Rectal smooth muscle tissue (tissue), 1 donor: ENCODE measurements at regions not wholly inside any gene's neighbourhood (a gene's known extent, or its start where the extent isn't known, plus 50 kb on each side); places are given as distances from the start of the nearest gene placed in this dataset.

Experiments
- H3K27ac ChIP-seq: one replicate; pipeline ENCODE4 v1.7.0; 2013; ENCODE audit warnings: low read depth, low read length, inconsistent platforms
- H3K27me3 ChIP-seq: one replicate; pipeline ENCODE4 v1.7.0; 2013; ENCODE audit warnings: low read length; ENCODE audit not compliant: control insufficient read depth, insufficient read depth
- H3K36me3 ChIP-seq: one replicate; pipeline ENCODE4 v1.7.0; 2013; ENCODE audit warnings: low read length; ENCODE audit not compliant: control insufficient read depth, insufficient read depth
- H3K4me1 ChIP-seq: one replicate; pipeline ENCODE4 v1.7.0; 2013; ENCODE audit warnings: low read length; ENCODE audit not compliant: control insufficient read depth, insufficient read depth
- H3K4me3 ChIP-seq: one replicate; pipeline ENCODE4 v1.7.0; 2013; ENCODE audit warnings: low read length
- H3K9ac ChIP-seq: one replicate; pipeline ENCODE4 v1.7.0; 2013; ENCODE audit warnings: low read length

DNA sequence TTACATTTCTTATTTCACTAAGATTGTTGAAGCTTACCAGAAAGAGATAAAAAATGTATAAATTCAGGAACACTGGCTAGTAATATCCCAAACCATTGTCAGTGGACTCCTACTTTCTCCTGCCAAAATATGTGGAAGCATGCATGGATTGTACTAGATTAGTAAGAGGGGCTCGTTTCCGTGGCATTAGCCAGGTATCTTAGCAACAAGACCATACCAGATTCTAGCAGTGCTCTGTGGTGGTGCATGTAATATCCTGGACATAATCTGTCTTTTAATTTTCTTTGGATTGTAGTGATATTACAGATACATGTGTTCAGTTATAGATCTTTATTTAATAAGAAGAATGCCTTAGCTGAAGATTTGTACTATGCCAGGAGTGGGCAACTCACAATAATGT lies 371.9 kb upstream of the PITX2 start:
- no peaks in the 10 kb centered on the region for H3K4me1 ChIP-seq
- no peaks in the 10 kb centered on the region for H3K27me3 ChIP-seq

DNA sequence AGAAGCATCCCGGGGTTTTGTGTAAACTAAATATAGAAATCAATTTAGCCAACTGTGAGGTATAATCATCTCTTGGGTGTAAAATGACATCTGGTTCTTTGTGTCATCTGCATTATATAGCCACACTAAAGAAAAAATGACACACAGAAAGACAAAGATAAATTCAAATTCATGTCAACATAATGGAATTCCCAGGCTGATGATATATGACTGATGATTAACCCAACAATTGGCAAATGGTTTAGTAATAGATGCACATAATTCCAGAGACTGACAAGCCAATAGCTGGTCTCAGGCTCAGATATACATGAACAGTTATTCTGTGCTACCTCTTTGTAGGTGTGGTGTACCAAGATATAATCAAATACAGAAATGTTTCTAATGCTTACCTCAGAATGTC lies 375.4 kb upstream of the PITX2 start:
- Histone ChIP-seq H3K4me1 (no peaks in the 10 kb centered on the region), H3K27ac (no peak overlapping the region), H3K4me3 (no peak overlapping the region), H3K36me3 (no peaks in the 10 kb centered on the region), H3K9ac (no peak overlapping the region), H3K27me3 (no peaks in the 10 kb centered on the region)

More for the DNA sequence above, 371.9 kb upstream of the PITX2 start:
- no peaks in the 10 kb centered on the region for H3K36me3 ChIP-seq
- H3K4me3 ChIP-seq: no peak overlapping the region
- H3K27ac ChIP-seq: no peak overlapping the region
- H3K9ac ChIP-seq: no peak overlapping the region

DNA sequence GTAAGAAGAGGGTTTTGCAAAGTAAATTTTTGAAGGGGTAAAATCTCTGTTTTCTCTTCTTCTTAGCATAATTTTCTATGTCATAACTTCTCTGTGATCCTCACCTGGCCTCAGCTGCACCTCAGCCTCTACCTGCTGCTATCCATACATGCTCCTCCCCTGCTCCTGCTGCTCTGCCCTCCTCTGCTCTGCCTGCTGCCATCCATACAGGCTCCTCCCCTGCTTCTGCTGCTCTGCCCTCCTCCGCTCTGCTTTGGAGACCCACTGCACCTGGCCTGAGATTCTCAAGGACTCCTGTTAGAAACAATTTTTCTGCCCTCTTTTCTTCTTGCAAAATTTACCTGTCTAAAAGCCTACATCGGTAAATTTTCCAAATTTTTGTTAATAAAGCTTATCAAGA lies 388.6 kb upstream of the PITX2 start:
- no peak overlapping the region for H3K9ac ChIP-seq
- no peaks in the 10 kb centered on the region for H3K36me3 ChIP-seq
- no peak overlapping the region for H3K27ac ChIP-seq
- no peaks in the 10 kb centered on the region for H3K27me3 ChIP-seq
- H3K4me3 ChIP-seq: no peak overlapping the region
- H3K4me1 ChIP-seq: no peaks in the 10 kb centered on the region

DNA sequence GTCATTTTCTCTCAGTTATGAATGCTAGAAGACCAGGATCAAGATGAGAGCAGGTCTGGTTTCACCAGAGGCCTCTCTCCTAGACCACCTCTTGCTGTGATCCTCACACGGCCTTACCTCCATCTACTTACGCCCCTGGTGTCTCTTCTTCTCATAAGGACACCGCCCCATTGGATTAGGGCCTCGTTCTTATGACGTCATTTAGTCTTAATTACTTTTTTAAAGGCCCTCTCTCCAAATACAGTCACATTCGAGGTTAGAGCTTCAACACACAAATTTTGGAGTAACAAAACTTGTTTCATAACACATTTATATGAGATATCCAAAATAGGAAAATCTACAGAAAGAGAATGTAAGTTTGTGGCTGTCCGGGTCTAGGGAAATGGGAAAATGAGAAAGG lies 391.0 kb upstream of the PITX2 start:
- no peak overlapping the region for H3K9ac ChIP-seq
- no peak overlapping the region for H3K27ac ChIP-seq
- no peaks in the 10 kb centered on the region for H3K27me3 ChIP-seq
- H3K4me3 ChIP-seq: no peak overlapping the region
- H3K36me3 ChIP-seq: no peaks in the 10 kb centered on the region
- H3K4me1 ChIP-seq: no peaks in the 10 kb centered on the region

DNA sequence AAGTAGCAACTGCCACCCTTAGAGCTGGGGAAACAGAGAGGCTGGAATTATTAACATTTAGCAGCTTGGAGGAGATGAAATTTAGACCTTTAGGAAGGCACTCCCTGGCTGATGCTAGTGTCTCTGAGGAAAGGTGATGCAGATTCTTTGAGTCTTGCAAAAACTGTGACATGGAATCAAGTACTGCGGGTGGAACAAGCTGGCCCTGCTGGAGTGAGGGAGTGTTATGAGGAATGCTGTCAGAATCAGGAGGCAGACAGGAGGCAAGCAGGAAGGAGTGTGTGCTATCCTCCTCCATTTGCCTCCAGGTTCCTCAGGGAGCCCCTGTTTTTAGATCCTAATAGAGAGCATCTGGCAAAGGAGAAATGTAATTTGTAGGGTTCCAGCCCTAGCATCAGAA lies 391.7 kb upstream of the PITX2 start:
- no peaks in the 10 kb centered on the region for H3K27me3 ChIP-seq
- H3K27ac ChIP-seq: no peak overlapping the region
- H3K4me1 ChIP-seq: no peaks in the 10 kb centered on the region
- H3K9ac ChIP-seq: no peak overlapping the region
- H3K4me3 ChIP-seq: no peak overlapping the region
- H3K36me3 ChIP-seq: no peaks in the 10 kb centered on the region

DNA sequence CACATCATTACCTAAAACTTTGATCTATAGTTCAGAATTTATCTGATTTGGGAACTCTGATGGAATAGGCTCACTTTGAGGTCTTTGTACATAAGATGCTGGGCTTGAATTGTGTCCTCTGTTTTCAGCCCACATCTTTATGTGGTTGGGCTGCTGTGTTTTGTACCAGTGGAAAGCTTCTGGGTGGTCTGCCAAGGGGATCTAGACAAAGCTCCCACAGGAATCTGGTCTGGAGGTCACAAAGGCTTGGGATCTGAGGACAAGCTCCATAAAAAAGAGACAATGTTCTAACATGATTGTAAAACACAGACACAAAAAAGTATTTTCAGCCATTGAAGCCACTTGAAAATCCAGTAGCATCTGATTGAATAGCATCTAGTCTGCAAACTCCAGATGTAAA lies 393.5 kb upstream of the PITX2 start:
- Histone ChIP-seq H3K4me1 (no peaks in the 10 kb centered on the region), H3K4me3 (no peak overlapping the region), H3K36me3 (no peaks in the 10 kb centered on the region), H3K9ac (no peak overlapping the region), H3K27ac (no peak overlapping the region), H3K27me3 (no peaks in the 10 kb centered on the region)

DNA sequence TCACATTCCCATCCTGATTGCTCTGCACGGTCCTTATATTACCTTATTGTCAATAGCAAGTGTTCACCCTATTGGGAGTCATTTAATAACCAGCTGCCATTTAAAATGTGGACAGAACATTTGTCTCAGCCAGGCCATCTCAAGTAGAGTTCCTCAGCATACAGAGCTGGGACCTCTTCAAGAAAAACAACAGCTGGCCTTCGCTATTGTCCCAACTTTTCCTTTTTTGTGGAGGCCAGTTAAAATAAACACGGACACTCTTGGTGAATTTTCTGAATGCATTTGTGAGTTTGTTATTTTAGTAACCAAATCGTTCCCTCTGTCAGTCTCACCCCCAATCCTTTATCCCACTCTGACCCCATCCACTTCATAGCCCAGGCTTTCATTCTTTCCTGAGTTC lies 395.3 kb upstream of the PITX2 start:
- Histone ChIP-seq H3K36me3 (no peaks in the 10 kb centered on the region), H3K4me3 (no peak overlapping the region), H3K27me3 (no peaks in the 10 kb centered on the region), H3K9ac (no peak overlapping the region), H3K4me1 (no peaks in the 10 kb centered on the region), H3K27ac (no peak overlapping the region)

DNA sequence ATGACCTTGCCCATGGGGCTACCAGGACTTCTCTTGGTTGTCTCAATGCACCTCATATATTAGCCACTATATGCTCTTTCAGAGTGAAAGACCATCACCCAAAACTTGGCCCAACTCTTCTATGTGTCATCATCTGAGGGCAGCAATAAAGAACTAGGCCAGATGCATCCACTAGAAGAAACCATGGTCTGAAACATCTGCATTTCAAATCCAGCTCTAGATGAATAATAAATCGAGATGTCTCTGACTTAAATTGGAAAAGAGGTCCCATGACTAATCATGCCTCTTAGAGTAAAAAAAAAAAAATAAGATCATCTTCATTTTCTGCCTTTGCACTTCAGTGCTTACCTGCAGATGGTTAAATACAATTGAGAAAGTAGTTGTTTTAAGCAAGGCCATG lies 397.6 kb upstream of the PITX2 start:
- no peaks in the 10 kb centered on the region for H3K36me3 ChIP-seq
- H3K9ac ChIP-seq: no peak overlapping the region
- H3K27ac ChIP-seq: no peak overlapping the region
- no peaks in the 10 kb centered on the region for H3K4me1 ChIP-seq
- H3K27me3 ChIP-seq: no peaks in the 10 kb centered on the region
- H3K4me3 ChIP-seq: no peak overlapping the region

DNA sequence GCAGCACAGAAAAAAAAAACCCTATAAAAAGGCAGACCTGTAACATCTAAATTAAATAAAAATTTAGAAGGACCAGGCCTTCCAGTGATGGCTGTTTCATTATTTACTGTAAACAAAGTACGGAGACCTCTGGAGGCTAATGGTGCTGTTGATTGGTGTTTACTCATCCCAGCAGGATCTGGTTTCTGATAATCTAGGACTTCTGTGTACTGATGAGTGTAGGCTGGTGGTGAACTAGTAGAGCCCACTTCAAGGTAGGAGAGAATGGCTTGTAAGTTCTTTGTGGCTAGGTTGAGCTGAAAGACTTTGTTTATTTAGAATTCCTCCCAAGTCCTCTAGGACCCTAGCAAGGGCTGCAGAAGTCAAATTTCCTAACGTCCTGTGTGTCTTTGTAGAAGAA lies 398.1 kb upstream of the PITX2 start:
- Histone ChIP-seq H3K4me1 (no peaks in the 10 kb centered on the region), H3K4me3 (no peak overlapping the region), H3K27ac (no peak overlapping the region), H3K27me3 (no peaks in the 10 kb centered on the region), H3K36me3 (no peaks in the 10 kb centered on the region), H3K9ac (no peak overlapping the region)

DNA sequence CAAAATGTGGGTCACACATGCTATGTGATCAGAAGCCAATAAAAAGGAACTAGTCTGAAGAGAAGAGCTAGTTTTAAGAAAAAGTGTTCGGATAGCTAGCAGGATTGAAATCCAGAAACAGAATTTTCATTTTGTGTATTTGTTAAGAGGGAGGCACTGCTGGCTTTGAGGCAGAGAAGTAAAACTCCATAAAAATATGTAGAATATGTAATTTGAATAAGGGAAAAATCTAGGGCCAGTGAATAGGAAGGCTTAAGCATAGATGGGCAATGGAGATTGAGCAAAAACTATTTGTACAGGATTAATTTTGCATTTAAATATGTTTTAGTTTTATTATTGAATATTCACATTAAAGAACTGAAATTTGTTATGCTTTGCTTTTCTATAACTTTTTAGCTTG lies 399.9 kb upstream of the PITX2 start:
- Histone ChIP-seq H3K4me1 (no peaks in the 10 kb centered on the region), H3K27ac (no peak overlapping the region), H3K9ac (no peak overlapping the region), H3K36me3 (no peaks in the 10 kb centered on the region), H3K27me3 (no peaks in the 10 kb centered on the region), H3K4me3 (no peak overlapping the region)

DNA sequence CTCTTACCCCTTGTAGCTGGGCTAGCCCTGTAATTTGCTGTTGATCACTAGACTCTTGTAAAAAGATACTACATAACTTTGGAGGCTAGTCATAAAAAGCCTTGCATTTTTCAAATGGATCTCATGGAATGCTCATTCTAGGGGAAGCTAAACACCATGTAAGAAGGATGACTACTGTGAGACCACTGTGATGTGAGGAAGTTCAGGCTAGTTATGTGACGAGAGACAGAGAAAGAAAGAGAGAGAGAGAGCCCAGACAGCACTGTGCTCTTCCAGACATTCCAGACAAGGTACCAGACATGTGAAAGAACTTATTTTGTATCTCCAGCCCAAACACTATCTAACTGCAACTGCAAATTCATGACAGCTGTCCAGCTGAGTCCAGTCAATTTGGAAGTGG lies 404.6 kb upstream of the PITX2 start:
- Histone ChIP-seq H3K4me1 (no peaks in the 10 kb centered on the region), H3K27ac (no peak overlapping the region), H3K9ac (no peak overlapping the region), H3K36me3 (no peaks in the 10 kb centered on the region), H3K4me3 (no peak overlapping the region), H3K27me3 (no peaks in the 10 kb centered on the region)

DNA sequence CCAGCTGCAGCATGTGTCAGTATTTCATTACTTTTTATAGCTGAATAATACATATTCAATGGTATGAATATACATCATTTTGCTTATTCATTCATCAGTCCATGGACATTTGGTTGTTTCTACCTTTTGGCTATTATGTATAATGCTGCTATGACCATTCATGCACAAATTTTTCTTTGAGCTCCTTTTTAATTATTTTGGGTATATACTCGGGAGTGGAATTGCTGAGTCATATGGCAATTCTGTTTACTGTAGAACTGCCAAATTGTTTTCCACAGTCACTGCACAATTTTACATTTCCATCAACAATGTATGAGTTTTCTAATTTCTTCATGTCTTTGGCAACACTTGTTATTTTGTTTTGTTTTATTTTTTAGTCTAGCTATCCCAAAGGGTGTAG lies 405.9 kb upstream of the PITX2 start:
- Histone ChIP-seq H3K4me3 (no peak overlapping the region), H3K4me1 (no peaks in the 10 kb centered on the region), H3K27ac (no peak overlapping the region), H3K27me3 (no peaks in the 10 kb centered on the region), H3K36me3 (no peaks in the 10 kb centered on the region), H3K9ac (no peak overlapping the region)

DNA sequence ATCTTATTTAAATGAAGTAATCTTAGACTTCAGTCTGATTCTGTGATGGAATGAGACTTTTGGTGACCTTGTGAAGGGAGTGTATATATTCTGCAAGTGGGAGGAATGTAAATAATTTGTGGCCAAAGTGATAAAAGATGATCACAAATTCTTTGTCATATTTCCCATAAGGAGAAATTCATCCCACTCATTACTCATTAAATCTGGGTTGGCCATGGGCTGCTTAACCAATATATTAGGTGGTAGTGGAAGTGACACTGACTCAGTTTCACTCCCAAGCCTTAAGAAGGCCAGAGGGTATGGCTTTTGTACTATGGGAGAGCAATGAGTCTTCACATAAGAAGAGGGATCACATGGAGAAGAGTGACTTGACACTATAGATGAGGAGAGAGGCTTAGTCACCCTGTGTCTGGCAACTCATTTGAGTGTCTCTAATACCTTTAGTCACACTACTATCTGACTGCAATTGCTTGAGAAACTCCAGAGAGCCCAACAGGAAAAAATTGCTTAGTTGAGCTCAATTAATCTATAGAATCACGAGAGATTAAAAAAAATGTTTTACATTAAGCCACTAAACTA lies 408.2 kb upstream of the PITX2 start:
- H3K27me3 ChIP-seq: no peaks in the 10 kb centered on the region
- H3K27ac ChIP-seq: no peak overlapping the region
- no peaks in the 10 kb centered on the region for H3K4me1 ChIP-seq
- no peak overlapping the region for H3K9ac ChIP-seq
- H3K4me3 ChIP-seq: no peak overlapping the region
- H3K36me3 ChIP-seq: no peaks in the 10 kb centered on the region
